Activated gamma-delta T cell treated with Interleukin-2 at 50 U/mL for 16 hours (primary cell): ENCODE measurements at regions not wholly inside any gene's neighbourhood (a gene's known extent, or its start where the extent isn't known, plus 50 kb on each side); places are given as distances from the start of the nearest gene placed in this dataset.
"Not testable (repeated sequence)": the region's sequence is repeated elsewhere in the genome, so short reads cannot be mapped to it uniquely, and the experiment has no call there.

Experiments used
- DNase-seq: peaks from one replicate; pipeline ENCODE4 v3.0.0-alpha.2; 2020

- no peak for DNase-seq
Observed at GRCh38 chr6:170232186-170233002, 58.5 kb downstream of the DLL1 start.

GRCh38 chr6:170231293-170232185, 59.3 kb downstream of the DLL1 start:
- no peak for DNase-seq

DNA sequence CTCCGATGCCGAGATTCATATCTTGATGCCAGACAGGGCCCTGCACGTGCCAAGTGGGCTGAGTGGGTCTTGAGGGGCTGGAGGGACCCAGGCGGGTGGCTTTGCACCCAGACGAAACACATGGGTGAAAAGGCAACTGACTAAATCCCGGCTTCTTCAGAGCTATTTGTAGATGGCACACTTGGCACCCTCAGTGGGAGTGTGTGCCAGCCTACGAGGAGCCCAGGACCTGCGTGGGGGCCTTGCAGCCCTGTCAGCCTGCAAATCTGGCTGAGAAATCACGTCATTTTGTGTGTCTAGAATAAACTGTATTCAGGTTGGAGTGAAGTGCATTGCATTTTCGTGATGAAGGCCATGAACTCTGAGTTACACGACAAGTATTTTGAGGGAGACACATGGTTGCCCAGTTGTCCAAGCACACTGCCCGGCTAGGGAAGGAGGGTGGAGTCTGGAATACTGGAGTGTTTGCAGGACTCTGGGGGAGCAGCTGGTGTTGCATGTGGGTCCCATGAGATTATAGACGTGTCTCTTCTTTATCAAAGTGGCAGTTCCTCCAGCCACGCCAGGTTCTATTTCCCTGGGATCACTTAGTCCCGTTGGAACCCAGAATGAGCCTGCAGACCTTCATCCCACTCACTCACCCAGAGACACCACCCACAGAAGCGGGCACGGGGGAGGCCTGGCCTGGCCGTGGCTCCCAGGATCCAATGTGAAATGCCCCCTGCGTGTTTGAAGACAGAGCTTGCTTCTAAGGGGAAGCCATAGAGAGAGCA, 60.2 kb downstream of the DLL1 start:
- DNase-seq: no peak

GRCh38 chr6:170229851-170230519, 60.9 kb downstream of the DLL1 start:
- no peak for DNase-seq

GRCh38 chr6:170229396-170229795, 61.5 kb downstream of the DLL1 start:
- DNase-seq: no peak

- DNase-seq: no peak
Observed at GRCh38 chr6:170228946-170229310, 62.0 kb downstream of the DLL1 start.

- DNase-seq: no peak
Observed at GRCh38 chr6:170227996-170228945, 62.6 kb downstream of the DLL1 start.

DNA sequence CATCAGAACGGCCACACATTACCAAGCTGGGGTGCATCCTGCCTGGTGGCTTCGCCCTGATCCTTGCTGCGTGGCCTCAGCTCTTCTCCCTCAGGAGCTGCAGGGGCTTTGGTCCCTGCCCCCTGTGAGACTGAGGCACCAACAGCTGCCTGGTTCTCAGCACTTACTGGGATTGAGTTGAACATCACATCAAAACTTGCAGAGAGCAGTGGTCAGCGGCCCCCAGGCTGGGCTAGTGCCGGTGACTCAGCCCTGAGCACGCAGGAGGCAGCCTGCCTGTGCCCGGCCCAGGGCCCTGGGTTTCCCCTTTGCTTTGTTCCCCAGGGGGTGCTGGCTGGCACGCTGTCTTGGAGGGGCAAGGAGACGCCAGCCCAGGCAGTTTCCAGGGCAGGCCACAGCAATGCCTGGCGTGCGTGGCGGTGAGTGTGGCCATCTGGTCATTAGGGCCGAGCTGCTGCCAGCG, 63.3 kb downstream of the DLL1 start:
- DNase-seq: no peak

DNA sequence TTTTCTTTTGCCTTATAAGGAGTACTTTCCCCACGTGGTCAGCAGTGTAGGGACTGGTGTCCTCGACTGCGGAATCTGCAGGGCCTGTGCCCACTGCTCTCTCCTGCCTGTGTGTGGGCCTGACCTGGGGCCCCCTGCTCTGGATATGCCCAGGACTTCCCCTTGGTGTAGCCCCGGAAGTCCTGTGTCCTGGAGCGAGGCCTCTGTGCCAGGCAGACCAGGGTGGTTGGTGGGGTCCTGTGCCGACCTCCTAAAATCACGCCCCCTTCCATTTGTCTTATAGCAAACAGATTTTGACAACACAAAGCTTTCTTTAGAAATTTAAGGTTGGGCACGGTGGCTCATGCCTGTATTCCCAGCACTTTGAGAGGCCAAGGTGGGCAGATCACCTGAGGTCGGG, 64.2 kb downstream of the DLL1 start:
- no peak for DNase-seq

DNA sequence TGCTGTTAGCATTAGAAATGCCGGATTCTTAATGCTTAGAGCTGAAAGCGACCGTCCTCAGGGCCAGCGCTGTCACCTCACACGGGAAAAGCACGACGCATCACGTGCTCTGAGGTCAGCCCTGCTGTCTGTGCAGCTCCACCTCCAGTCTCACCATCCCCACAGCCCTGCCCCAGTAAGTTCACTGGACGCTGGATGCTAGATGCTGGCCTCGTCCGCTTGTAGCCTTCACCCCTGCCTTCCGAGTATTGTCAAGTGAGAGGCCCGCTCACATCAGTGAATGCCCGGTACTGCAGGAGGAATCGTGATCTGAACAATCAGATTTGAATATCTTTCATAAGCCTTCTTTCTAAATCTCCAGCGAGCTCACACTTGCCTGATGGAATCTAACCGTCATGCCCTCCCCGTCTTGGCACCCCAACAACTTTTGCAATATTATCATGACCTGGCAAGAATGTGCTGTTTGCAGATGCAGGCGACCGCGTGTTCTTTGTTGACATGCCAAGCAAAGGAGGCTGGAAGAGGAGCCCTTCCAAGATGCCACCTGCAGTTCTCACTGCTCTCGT, 64.9 kb downstream of the DLL1 start:
- DNase-seq: no peak

- DNase-seq: no peak
Observed at GRCh38 chr6:170224694-170225660, 65.9 kb downstream of the DLL1 start.

- no peak for DNase-seq
Observed at GRCh38 chr6:170223718-170224693, 66.9 kb downstream of the DLL1 start.

GRCh38 chr6:170222498-170223471, 68.1 kb downstream of the DLL1 start:
- no peak for DNase-seq

GRCh38 chr6:170221753-170222400, 69.0 kb downstream of the DLL1 start:
- no peak for DNase-seq

DNA sequence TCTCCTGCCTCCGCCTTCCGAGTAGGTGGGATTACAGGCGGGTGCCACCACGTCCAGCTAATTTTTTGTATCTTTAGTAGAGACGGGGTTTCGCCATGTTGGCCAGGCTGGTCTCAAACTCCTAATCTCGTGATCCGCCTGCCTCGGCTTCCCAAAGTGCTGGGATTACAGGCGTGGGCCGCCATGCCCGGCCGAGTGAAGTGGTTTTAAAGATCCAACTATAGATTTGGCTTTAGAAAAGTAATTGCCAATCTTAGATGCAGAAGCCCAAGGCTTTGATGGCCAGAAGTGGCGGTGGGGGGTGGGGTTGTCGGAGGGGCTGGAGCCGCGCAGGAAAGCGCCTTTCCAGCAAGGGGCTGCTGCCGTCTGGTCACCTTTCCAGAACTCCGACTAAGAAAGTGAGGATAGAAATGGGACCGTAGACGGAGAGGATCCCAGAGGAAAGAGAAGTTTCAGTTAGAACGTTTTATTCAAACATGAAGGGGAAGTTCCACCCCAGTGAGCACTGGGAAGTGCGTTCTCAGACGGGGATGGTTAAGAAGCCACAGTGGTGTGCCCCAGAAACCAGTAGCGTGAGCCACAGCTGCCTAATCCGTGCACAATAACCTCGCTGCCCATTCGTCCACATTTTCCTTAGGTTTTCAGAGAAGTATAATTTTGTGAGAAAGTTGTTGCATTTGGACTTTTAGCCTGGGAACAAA, 69.7 kb downstream of the DLL1 start:
- DNase-seq: no peak

DNA sequence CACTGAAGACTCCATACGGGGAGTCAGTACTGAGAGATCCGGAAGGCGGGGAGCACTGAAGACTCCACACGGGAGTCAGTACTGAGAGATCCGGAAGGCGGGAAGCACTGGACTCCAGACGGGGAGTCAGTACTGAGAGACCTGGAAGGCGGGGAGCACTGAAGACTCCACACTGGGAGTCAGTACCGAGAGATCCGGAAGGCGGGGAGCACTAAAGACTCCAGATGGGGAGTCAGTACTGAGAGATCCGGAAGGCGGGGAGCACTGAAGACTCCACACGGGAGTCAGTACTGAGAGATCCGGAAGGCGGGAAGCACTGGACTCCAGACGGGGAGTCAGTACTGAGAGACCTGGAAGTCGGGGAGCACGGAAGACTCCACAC, 77.2 kb downstream of the DLL1 start:
- not testable (repeated sequence) for DNase-seq
